MM.1S (cell line): ENCODE measurements at regions not wholly inside any gene's neighbourhood (a gene's known extent, or its start where the extent isn't known, plus 50 kb on each side); places are given as distances from the start of the nearest gene placed in this dataset.

Experiments
- DNase-seq: peaks from one replicate; pipeline ENCODE4 v3.0.0-alpha.2; 2015
- H2AFZ ChIP-seq: fragments of 300-600 bp; sonication (generic); 2 replicates; pipeline ENCODE4 v1.6.0; 2016; ENCODE audit warnings: antibody characterized with exemption, low read length
- H3F3A ChIP-seq: fragments of 300-600 bp; sonication (generic); 2 replicates; pipeline ENCODE4 v1.6.1; 2016; ENCODE audit warnings: mild to moderate bottlenecking, antibody characterized with exemption, low read length, moderate library complexity, mixed read lengths; ENCODE audit not compliant: insufficient read depth
- H3K27ac ChIP-seq: fragments of 300-600 bp; sonication (generic); 2 replicates; pipeline ENCODE4 v1.5.1; 2016; ENCODE audit warnings: mild to moderate bottlenecking, low read length
- H3K27me3 ChIP-seq: fragments of 300-600 bp; sonication (generic); replicated peaks from 2 replicates; pipeline ENCODE4 v1.6.0; 2016; ENCODE audit warnings: low read length; ENCODE audit not compliant: insufficient read depth
- H3K36me3 ChIP-seq: fragments of 300-600 bp; sonication (generic); replicated peaks from 2 replicates; pipeline ENCODE4 v1.6.1; 2016; ENCODE audit warnings: mild to moderate bottlenecking, low read length, mixed read lengths; ENCODE audit not compliant: insufficient read depth
- H3K4me1 ChIP-seq: fragments of 300-600 bp; sonication (generic); 2 replicates; pipeline ENCODE4 v1.6.1; 2016; ENCODE audit warnings: low read length, mixed read lengths
- H3K4me2 ChIP-seq: fragments of 300-600 bp; sonication (generic); 2 replicates; pipeline ENCODE4 v1.6.0; 2016; ENCODE audit warnings: low read depth, low read length
- H3K4me3 ChIP-seq: fragments of 300-600 bp; sonication (generic); 2 replicates; pipeline ENCODE4 v1.5.1; 2016; ENCODE audit warnings: low read length, mixed read lengths
- H3K79me2 ChIP-seq: fragments of 300-600 bp; sonication (generic); 2 replicates; pipeline ENCODE4 v1.6.1; 2016; ENCODE audit warnings: mixed run types, low read length, mixed read lengths
- H3K9ac ChIP-seq: fragments of 300-600 bp; sonication (generic); 2 replicates; pipeline ENCODE4 v1.6.1; 2016; ENCODE audit warnings: low read length, mixed read lengths
- H3K9me2 ChIP-seq: fragments of 300-600 bp; sonication (generic); replicated peaks from 2 replicates; pipeline ENCODE4 v1.6.1; 2016; ENCODE audit warnings: mild to moderate bottlenecking, low read length, mixed read lengths; ENCODE audit not compliant: insufficient read depth
- H3K9me3 ChIP-seq: fragments of 300-600 bp; sonication (generic); replicated peaks from 2 replicates; pipeline ENCODE4 v1.6.1; 2016; ENCODE audit warnings: mild to moderate bottlenecking, low read length, mixed read lengths; ENCODE audit not compliant: insufficient read depth
- H4K20me1 ChIP-seq: fragments of 300-600 bp; sonication (generic); 2 replicates; pipeline ENCODE4 v1.6.1; 2016; ENCODE audit warnings: mild to moderate bottlenecking, low read length, moderate library complexity, mixed read lengths; ENCODE audit not compliant: insufficient read depth
- EZH2 ChIP-seq: fragments of 300-600 bp; sonication (generic); optimal IDR thresholded peaks from 2 replicates; pipeline ENCODE3; 2017; ENCODE audit warnings: low read depth, mild to moderate bottlenecking, antibody characterized with exemption, low read length, mixed read lengths
- EZH2phosphoT487 ChIP-seq: fragments of 300-600 bp; sonication (generic); IDR thresholded peaks from 2 replicates; pipeline ENCODE4 v1.6.1; 2018; ENCODE audit warnings: antibody characterized with exemption, low read length
- TF ChIP-seq, protein P1 (sequence below): fragments of 300-600 bp; sonication (generic); IDR thresholded peaks from 2 replicates; pipeline ENCODE4 v1.5.1; 2016; ENCODE audit warnings: antibody characterized with exemption, low read length, mixed read lengths

DNA sequence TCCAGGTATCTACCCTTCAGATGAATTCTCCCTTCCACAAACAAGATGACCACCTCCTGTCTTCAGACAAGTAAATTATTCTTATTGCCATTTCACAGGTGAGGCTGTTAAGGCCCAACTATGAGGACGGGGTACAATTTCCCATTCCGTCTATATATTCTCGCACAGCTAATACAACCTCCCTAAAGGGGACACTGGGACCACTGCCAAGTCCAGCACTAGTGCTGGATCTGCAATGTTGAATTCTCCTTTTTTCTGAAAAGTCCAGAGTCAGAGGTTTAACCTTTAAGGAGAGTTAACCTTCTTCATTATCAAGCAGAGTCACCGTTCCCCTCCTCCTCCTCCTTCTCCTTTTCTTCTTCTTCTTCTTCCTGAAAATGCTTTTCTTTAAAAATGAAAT lies 130.4 kb upstream of the PARP11 start:
- Histone ChIP-seq H3K4me1 (no peaks in the 10 kb centered on the region), H3K9me2 (no peaks in the 10 kb centered on the region), H3F3A (no peaks in the 10 kb centered on the region), H3K79me2 (no peaks in the 10 kb centered on the region), H3K9ac (no peak overlapping the region), H3K36me3 (no peaks in the 10 kb centered on the region), H3K27ac (no peak overlapping the region), H4K20me1 (no peaks in the 10 kb centered on the region), H2AFZ (no peak overlapping the region), H3K27me3 (no peaks in the 10 kb centered on the region), H3K9me3 (no peaks in the 10 kb centered on the region), H3K4me3 (no peak overlapping the region), H3K4me2 (no peak overlapping the region)
- TF ChIP-seq EZH2phosphoT487 (no peak), EZH2 (no peak)
- TF ChIP-seq, protein P1, sequence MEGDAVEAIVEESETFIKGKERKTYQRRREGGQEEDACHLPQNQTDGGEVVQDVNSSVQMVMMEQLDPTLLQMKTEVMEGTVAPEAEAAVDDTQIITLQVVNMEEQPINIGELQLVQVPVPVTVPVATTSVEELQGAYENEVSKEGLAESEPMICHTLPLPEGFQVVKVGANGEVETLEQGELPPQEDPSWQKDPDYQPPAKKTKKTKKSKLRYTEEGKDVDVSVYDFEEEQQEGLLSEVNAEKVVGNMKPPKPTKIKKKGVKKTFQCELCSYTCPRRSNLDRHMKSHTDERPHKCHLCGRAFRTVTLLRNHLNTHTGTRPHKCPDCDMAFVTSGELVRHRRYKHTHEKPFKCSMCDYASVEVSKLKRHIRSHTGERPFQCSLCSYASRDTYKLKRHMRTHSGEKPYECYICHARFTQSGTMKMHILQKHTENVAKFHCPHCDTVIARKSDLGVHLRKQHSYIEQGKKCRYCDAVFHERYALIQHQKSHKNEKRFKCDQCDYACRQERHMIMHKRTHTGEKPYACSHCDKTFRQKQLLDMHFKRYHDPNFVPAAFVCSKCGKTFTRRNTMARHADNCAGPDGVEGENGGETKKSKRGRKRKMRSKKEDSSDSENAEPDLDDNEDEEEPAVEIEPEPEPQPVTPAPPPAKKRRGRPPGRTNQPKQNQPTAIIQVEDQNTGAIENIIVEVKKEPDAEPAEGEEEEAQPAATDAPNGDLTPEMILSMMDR: no peak
- DNase-seq: no peak

DNA sequence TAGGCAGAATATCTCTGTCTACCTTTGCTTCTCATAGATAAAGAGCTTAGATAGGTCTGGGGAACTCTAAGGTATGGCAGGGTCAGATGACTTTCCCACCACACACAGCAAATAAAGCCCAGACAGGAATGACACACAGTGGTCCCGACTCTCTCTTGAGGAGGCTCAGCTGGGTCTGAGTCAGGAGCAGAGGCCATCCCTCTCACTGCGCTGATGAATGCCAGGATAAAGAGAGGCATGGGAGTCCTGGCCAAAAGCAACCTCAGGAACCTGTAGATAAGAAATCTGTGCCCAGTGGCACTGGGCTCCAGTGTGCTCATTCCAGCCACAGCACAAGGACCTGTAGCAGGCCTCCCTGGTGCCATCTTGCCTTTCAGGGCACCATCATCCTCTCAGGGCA lies 129.4 kb upstream of the PARP11 start:
- Histone ChIP-seq H3K4me1 (no peaks in the 10 kb centered on the region), H3K4me2 (no peak overlapping the region), H3K9me3 (no peaks in the 10 kb centered on the region), H3F3A (no peaks in the 10 kb centered on the region), H3K36me3 (no peaks in the 10 kb centered on the region), H3K9me2 (no peaks in the 10 kb centered on the region), H3K27me3 (no peaks in the 10 kb centered on the region), H2AFZ (no peak overlapping the region), H3K79me2 (no peaks in the 10 kb centered on the region), H3K4me3 (no peak overlapping the region), H3K27ac (no peak overlapping the region), H3K9ac (no peak overlapping the region), H4K20me1 (no peaks in the 10 kb centered on the region)
- TF ChIP-seq EZH2phosphoT487 (no peak), EZH2 (no peak)
- TF ChIP-seq, protein P1: no peak
- no peak for DNase-seq

DNA sequence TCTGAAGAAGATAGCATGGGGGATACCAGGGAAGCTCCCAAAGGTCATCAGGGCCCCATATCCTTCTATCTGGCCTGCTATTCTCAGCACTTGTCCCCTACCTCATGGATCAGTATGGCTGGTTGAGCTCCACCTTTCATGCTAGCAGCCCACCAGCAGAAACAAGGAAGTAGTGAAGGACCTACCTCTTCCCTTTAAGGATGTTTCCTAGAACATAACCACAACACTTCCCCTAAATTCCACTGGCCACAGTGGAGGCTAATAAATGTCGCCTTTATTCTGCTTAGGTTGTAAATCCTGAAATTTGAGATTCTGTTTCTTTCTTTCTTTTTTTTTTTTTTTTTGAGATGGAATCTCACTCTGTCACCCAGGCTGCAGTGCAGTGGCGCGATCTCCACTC lies 128.6 kb upstream of the PARP11 start:
- Histone ChIP-seq H3K4me1 (no peaks in the 10 kb centered on the region), H3K4me3 (no peak overlapping the region), H3K9ac (no peak overlapping the region), H3K79me2 (no peaks in the 10 kb centered on the region), H4K20me1 (no peaks in the 10 kb centered on the region), H3K9me2 (no peaks in the 10 kb centered on the region), H3K27me3 (no peaks in the 10 kb centered on the region), H3K4me2 (no peak overlapping the region), H3K27ac (no peak overlapping the region), H3K9me3 (no peaks in the 10 kb centered on the region), H2AFZ (no peak overlapping the region), H3F3A (no peaks in the 10 kb centered on the region), H3K36me3 (no peaks in the 10 kb centered on the region)
- TF ChIP-seq EZH2phosphoT487 (no peak), EZH2 (no peak)
- TF ChIP-seq, protein P1: no peak
- no peak for DNase-seq
